Occipital lobe (tissue), 1 donor: ENCODE measurements at regions not wholly inside any gene's neighbourhood (a gene's known extent, or its start where the extent isn't known, plus 50 kb on each side); places are given as distances from the start of the nearest gene placed in this dataset.
"Not testable (repeated sequence)": the region's sequence is repeated elsewhere in the genome, so short reads cannot be mapped to it uniquely, and the experiment has no call there.

Experiments
- DNase-seq: peaks from one replicate; lab custom pipeline; 2025; lab: John Stamatoyannopoulos, UW

DNA sequence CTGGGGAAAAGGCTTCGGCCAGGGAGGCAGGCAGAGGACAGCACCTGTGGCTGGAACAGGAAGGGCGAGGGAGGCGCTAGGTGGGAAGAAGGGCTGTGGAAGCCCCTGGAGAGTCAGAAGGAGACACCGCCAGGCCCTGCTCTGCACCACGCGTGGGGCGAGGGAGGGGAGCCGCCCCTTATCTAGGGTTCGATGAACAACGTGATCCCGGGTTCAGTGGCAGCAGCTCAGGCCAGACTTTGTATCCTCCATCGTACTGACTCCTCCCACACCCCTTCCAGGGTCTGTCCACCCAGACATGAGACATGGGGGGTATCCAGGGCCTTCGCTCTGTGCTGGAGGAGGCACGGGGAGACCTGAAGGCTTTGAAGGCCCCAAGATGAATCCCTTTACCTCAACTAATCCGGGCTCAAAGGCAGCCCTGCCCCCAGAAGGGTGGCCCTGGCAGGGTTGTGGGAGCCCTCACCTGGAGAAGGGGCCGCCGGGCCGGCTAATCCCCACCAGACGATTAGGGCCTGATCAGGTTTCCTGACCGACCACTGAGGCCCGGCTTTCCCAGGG lies 110.8 kb downstream of the PDGFA start:
- no peak for DNase-seq

DNA sequence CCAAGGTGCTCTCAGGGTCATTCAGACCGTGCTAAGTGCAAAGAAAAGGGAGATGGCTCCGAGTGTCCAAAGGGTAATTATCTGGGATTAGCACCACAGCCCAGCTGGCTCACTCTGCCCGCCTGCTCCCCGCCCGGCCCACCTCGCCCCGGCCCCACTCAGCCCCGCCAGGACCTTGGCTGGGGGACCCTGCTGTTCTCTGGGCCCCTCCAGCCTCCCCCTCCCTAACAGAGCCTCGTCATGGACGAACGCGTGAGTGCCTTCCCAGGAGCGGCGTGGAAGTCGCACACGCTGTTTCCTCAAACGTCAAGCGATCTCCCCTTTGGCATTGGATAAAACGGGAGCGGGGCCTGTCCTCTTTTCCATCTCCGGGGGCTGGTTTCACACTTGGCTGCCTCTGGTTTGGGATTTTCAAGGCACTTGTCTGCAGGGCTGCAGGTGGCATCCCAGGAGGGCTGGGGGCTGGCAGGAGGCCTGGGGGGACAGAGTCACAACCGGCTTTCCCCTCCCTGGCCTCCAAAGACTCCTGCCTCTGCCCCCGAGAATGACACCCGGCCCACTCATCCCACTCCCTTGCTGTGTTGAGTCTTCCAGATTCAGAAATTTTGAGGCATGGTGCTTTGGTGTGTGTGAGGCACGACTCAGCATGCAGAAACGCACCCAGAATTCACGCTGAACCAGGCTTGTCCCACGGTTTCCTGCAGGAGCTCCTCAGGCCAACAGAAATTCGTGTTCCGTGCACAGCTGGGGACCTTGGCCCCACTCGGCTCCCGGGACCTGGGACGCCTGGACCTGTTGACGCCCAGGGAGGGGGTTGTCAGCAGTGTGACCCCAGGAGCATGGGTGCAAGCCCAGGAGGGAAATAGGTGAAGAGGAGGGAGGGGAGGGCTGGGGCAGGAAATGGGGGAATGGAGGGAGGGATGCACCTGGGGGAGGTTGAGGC lies 110.0 kb downstream of the PDGFA start:
- no peak for DNase-seq

DNA sequence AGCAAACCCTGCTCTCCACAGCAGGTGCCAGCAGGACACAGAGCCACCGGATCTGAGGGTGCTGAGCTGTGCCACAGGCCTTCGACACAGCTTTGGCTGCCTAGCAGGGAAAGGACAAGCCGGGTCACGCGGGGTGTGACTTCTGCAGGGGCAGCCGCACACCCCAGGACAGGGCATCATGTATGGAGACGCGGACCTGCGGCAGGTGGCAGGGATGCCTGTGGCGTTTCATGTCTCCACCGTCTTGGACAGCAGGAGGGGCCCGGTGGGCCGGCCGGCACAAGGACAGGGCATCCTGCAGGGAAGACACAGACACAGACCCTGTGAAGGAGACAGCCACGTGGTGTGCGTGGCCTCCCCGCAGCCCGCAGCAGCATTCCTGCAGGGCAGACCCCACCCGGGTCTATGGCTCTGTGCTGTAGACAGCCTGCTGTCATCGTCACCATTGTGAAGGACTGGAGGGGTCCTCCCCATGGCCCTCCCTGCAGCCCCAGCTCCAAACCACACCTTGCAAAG lies 109.2 kb downstream of the PDGFA start:
- DNase-seq: no peak

- not testable (repeated sequence) for DNase-seq
These were observed 108.5 kb downstream of the PDGFA start for GRCh38 chr7:411116-411515.

GRCh38 chr7:411677-412312 lies 107.9 kb downstream of the PDGFA start:
- no peak for DNase-seq

DNA sequence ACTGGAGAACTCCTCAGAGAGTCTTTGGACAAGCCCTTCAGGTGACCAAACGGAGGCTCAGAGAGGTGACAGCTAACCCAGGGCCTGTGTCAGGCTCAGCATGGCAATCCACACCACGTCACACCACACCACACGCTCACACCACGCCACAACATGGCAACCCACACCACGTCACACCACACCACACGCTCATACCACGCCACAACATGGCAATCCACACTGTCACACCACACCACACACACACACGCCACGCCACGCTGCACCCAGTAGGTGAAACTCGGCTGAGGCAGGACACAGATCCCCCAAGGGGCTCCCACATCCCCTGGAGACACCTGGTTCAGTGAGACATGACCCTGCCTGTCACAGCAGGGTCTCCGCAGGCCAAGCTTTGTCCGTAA lies 107.3 kb downstream of the PDGFA start:
- DNase-seq: no peak

- DNase-seq: no peak
These were observed 104.7 kb downstream of the PDGFA start for GRCh38 chr7:414681-415560.

GRCh38 chr7:415646-416525 lies 103.8 kb downstream of the PDGFA start:
- no peak for DNase-seq

DNA sequence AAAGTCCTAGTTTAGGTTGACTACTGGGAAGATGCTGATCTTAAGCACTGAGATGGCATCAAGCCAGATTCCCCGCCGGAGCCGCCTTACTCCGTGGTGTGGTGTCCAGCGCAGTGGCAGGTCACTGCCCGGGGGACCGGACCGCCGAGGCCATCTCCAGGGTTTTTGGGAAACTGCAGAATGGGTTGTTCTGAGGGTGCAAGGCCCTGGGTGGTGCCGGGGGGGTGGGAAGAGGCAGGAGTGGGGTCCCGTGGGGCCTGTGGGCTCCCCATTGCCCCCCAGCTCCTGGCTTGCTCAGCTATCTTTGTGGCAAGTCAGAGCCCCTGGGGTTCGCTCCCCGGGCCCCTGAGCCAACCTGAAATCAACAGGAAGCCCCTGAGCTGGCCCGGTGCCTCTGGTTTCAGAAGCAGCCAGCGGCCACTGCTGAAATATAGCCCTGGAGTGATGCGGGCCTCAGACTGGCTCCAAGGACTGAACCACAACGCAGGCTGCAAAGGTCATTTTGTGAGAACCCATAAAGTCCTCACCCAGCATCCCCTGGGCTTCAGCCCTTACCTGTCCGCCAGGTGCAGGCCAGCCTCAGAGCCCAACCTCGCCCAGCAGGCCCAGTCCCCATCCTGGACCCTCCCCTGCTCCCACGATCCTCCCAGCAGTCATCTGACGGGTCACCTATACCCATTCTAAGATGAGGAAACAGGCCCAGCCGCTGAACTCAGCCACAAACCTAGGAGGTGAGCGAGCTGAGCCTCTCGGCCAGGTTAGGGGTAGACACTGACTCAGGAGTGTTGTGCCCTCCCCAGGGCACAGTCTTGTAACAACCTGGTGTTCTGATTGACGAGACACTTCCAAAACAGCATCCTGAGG lies 102.7 kb downstream of the PDGFA start:
- no peak for DNase-seq

DNA sequence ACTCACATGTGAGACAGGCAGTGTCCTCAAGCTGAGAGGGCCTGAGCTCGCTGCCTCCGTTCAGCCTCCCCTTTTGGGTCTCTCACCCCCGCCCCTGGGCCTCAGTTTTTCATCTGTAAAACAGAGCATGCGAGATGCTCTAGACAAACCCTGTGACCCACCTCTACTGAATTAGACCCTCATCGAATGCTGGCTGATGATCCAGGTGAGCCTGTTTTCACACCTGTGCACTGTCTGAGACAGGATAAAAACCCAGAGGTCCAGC lies 102.1 kb downstream of the PDGFA start:
- DNase-seq: no peak

GRCh38 chr7:417973-418601 lies 101.6 kb downstream of the PDGFA start:
- no peak for DNase-seq

GRCh38 chr7:418636-419280 lies 100.9 kb downstream of the PDGFA start:
- DNase-seq: no peak

- no peak for DNase-seq
These were observed 99.2 kb downstream of the PDGFA start for GRCh38 chr7:420142-421093.

DNA sequence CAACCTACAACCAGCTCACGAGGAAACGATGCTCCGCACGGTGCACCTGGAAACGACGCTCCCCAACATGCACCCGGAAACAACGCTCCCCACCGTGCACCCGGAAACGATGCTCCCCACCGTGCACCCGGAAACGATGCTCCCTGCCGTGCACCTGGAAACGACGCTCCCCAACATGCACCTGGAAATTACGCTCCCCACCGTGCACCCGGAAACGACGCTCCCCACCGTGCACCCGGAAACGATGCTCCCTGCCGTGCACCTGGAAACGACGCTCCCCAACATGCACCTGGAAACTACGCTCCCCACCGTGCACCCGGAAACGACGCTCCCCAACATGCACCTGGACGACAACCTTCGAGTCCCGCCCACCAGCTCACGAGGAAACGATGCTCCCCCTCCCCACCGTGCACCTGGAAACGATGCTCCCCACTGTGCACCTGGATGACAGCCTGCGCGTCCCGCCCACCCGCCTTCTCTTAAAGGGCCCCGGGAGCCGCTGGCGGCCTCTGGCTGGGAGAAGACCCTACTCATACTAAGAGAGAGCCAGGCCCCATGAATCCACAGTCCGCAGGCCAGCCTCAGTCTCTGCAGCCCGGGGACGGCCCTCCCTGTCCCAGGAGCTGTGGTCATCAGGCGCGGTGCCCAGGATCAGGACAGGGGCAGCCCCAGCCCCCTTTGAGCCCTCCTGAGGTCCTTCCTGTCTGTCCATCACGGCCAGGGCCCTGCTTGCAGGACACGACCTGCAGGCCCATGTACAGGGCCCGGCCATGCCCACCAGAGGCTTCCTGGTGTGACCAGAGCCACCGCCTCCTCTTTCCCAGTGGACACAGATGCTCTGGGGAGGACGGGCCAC lies 98.3 kb downstream of the PDGFA start:
- no peak for DNase-seq

DNA sequence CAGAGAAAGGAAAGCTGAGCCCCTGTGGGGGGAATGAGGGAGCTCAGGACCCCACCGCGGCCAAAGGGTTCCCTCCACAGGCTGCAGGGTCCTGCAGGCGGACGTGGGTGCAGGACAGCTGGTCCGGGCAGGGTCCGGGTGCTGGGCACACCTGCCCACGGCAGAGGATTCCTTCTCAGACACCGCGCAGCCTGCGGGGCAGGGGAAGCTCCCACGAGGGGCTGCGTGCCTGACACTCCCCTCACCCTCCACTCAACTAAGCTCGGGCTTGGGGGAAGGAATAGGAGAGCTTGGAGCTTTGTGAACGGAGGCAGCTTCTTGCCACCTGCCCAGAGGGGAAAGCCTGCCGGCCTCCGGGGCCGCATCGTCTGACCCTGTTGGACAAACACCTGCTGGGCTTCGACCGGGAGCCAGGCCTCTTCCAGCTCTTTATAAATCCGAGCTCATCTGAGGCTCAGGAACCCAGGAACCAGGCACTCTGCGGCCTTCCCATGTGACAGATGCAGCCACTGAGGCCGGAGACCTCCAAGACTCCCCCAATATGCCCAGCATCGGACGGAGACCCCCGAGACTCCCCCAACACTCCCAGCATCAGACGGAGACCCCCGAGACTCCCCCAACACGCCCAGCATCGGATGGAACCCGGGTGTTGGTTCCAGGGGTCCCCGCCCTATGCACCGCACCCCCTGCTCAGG lies 97.3 kb downstream of the PDGFA start:
- DNase-seq: no peak

DNA sequence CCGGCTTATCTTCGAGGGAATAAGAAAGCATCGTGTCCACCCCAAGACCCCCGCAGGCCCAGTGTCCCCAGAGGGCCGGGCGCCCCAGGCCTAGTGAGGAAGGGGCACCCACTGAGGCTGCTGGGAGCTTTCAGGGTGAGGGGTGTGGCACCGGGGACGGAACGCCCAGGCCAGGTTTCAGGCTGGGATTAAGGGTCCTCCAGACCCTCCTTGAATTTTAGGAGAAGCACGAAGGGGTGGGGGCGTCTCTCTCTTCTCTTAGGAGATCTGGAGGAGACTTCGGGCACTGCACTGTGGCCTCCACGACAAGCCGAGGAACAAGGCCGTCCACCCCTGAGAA lies 96.8 kb downstream of the PDGFA start:
- DNase-seq: no peak
